ENCODE measurements at regions not wholly inside any gene's neighbourhood (a gene's known extent, or its start where the extent isn't known, plus 50 kb on each side); places are given as distances from the start of the nearest gene placed in this dataset.

DNA sequence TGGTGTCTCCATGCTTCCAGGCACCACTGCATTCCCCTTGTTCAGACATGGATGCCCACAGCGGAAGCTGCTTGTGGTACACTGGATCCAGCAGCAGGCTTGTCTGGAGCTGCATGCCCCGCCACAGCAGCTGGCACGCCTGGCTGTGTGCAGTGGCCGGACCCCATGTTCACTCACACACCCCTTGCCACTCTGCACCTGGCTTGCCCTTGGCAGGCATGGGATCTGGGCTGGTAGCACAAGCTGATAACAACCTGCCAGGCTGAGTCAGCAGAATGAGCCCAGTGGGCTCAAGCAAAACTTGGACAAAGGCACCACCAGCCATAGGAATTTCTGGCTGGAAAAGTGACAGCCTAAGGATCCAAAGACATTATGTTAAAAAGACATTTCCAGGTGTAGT, 91.8 kb upstream of the TMEM168 start:
- TF ChIP-seq POLR2AphosphoS5 (IDR thresholded peaks at IDR 0.05; ENCODE audit: low read depth, low read length) (no peak), CTCF (IDR thresholded peaks at IDR 0.05; ENCODE audit: control extremely low read depth in 1 of 3, insufficient read depth in 1 of 3, low read depth in 1 of 3, low read length in 3 of 3) (no peak), EZH2 (IDR thresholded peaks at IDR 0.05; ENCODE audit: low read depth, low read length, severe bottlenecking) (no peak)
